Thoracic aorta (tissue), 2 donors: ENCODE measurements at regions not wholly inside any gene's neighbourhood (a gene's known extent, or its start where the extent isn't known, plus 50 kb on each side); places are given as distances from the start of the nearest gene placed in this dataset.

ENCODE experiments used
- ATAC-seq: fragments of 150-250 bp; one replicate; pipeline ENCODE4 v1.8.0; 2017; ENCODE audit warnings: low read depth; ENCODE audit not compliant: insufficient number of reproducible peaks, low FRiP score
- DNase-seq: peaks from one replicate; pipeline ENCODE4 v3.0.0-alpha.2; 2020; ENCODE audit warnings: low spot score
- H3K27ac ChIP-seq, 2 donors: fragments of 200-600 bp; sonication (generic); 1 replicate in 1 of 2; 2 replicates in 1 of 2; pipeline ENCODE4 v1.5.1; 2016; ENCODE audit warnings: mild to moderate bottlenecking in 2 of 2, moderate library complexity in 2 of 2
- H3K27me3 ChIP-seq: fragments of 200-600 bp; sonication (generic); replicated peaks from 2 replicates; pipeline ENCODE4 v1.6.0; 2016; ENCODE audit warnings: mild to moderate bottlenecking; ENCODE audit not compliant: insufficient read depth
- H3K36me3 ChIP-seq: fragments of 200-600 bp; sonication (generic); one replicate; pipeline ENCODE4 v1.5.1; 2016
- H3K4me1 ChIP-seq, 2 donors: fragments of 200-600 bp; sonication (generic); 1 replicate in 1 of 2; 2 replicates in 1 of 2; pipeline versions ENCODE4 v1.5.1 to v1.6.0; 2016; ENCODE audit warnings: low read depth in 2 of 2, mild to moderate bottlenecking in 1 of 2; ENCODE audit not compliant: control insufficient read depth in 1 of 2
- H3K4me3 ChIP-seq: fragments of 200-600 bp; sonication (generic); 2 replicates; pipeline ENCODE4 v1.5.1; 2016; ENCODE audit warnings: mild to moderate bottlenecking
- H3K9me3 ChIP-seq: fragments of 200-600 bp; sonication (generic); 2 replicates; pipeline ENCODE4 v1.5.1; 2016
- TF ChIP-seq, protein P1 (sequence below): fragments of 200-600 bp; sonication (generic); IDR thresholded peaks from one replicate; pipeline ENCODE4 v1.5.1; 2019; ENCODE audit warnings: antibody characterized with exemption

DNA sequence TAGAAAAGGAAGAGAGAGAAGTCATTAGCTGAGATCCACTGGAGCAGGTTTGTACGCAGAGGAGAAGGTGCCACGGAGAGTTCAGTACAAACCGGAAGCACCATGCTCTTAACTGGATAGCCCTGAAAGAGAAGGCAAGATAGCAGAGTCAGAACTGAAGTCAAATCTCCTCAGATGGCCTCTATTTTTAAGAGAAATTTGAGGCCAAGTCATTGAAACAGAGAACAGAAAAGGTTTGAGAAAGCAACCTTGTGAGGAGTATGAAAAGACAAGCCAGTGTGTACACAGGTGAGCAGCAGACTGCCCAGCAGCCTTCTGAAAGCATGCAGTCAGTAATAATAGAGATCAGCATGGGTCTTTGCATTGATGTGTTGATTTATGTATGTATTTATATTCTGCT lies 66.1 kb upstream of the SPRED1 start:
- H3K9me3 ChIP-seq = no peaks in the 10 kb centered on the region
- no peak for ATAC-seq
- no peaks in the 10 kb centered on the region for H3K36me3 ChIP-seq
- TF ChIP-seq, protein P1, sequence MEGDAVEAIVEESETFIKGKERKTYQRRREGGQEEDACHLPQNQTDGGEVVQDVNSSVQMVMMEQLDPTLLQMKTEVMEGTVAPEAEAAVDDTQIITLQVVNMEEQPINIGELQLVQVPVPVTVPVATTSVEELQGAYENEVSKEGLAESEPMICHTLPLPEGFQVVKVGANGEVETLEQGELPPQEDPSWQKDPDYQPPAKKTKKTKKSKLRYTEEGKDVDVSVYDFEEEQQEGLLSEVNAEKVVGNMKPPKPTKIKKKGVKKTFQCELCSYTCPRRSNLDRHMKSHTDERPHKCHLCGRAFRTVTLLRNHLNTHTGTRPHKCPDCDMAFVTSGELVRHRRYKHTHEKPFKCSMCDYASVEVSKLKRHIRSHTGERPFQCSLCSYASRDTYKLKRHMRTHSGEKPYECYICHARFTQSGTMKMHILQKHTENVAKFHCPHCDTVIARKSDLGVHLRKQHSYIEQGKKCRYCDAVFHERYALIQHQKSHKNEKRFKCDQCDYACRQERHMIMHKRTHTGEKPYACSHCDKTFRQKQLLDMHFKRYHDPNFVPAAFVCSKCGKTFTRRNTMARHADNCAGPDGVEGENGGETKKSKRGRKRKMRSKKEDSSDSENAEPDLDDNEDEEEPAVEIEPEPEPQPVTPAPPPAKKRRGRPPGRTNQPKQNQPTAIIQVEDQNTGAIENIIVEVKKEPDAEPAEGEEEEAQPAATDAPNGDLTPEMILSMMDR = no peak
- no peak overlapping the region for H3K4me3 ChIP-seq
- H3K27me3 ChIP-seq = no peaks in the 10 kb centered on the region
- no peak overlapping the region for H3K27ac ChIP-seq
- DNase-seq = no peak
- no peaks in the 10 kb centered on the region for H3K4me1 ChIP-seq

DNA sequence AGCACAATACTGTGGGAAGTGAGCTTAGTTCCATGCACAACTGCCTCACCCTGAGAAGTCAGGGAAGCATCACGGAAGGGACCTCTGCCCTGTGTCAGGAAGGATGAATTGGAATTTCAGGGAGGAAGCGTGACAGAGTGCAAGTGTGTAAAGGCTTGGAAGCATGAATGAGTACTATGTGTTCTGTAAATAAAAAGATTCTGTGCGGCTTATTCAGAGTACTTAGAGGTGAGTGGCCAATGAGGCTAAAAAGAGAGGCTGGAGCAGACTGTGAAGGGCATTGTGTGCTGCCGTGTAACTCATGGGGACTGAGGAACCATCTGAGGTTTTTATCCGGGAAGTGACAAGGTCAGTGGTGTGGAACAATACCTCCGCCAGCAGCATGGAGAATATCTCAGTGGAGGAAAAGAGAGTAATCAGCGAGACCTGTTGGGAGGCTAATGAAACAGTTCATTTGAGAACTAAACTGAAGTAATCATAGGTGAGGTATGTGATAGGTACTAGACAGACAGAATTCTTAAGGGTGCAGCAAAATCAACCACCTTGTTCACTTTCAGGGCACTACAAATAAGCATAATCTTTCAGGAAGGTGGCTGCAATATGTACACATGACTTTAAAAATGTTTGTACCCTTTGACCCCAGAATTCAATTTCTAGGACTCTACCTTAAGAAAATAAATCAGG lies 64.9 kb upstream of the SPRED1 start:
- no peak for ATAC-seq
- H3K27me3 ChIP-seq = no peaks in the 10 kb centered on the region
- TF ChIP-seq, protein P1 = no peak

DNA sequence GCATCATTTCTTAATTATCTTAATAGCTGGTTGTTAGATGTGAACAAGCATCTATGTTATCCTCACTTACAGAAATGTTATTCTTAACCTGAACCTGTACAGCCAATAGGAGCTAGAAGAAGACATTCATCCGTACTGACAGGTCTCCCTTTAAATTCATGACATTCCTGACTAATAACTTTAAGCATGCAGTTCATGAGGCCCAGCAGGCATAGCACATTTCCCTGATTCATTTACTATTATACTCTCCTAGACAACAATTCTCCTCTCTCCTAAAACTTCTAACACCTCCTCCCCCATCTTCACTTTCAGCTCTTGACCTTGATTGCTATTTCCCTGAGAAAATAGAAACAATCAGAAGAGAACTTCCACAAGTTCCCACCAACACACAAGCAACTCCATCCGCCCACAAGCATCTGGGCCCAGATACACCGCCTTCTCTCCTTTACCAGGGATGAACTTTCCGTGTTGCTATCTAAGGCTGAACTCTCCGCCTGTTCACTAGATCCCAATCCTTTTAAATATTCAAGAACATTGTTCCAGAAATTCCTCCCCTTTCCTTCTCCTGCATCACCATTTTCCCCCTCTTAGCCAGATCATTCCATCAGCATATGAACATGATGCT lies 62.9 kb upstream of the SPRED1 start:
- Histone ChIP-seq H3K4me3 (no peak overlapping the region), H3K4me1 (no peaks in the 10 kb centered on the region), H3K36me3 (no peaks in the 10 kb centered on the region), H3K27me3 (no peaks in the 10 kb centered on the region), H3K27ac (no peak overlapping the region), H3K9me3 (no peaks in the 10 kb centered on the region)
- DNase-seq (no peak), ATAC-seq (no peak)
- TF ChIP-seq, protein P1 = no peak

More for the DNA sequence above, 64.9 kb upstream of the SPRED1 start:
- no peak overlapping the region for H3K4me3 ChIP-seq
- no peaks in the 10 kb centered on the region for H3K4me1 ChIP-seq
- H3K27ac ChIP-seq = no peak overlapping the region
- no peaks in the 10 kb centered on the region for H3K9me3 ChIP-seq
- H3K36me3 ChIP-seq = no peaks in the 10 kb centered on the region
- no peak for DNase-seq

DNA sequence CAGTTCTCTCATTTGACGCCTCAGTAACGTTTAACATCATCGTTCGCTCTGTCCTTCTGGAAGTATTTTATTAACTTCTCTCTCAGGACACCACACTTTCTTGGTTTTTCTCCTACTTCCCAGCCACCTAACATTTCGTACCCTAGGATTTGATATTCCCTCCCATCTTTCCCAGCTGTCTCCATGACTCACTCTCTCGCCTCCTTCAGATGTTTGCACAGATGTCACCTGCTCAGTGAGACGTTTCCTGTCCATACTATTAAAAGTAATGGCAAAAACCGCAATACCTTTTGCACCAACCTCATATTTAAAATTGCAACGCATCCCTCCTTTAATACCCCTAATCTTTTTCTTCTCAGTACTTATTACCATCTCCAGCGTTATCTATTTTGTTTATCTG lies 62.1 kb upstream of the SPRED1 start:
- ATAC-seq (no peak), DNase-seq (no peak)
- Histone ChIP-seq H3K36me3 (no peaks in the 10 kb centered on the region), H3K9me3 (no peaks in the 10 kb centered on the region), H3K4me1 (no peaks in the 10 kb centered on the region), H3K27me3 (no peaks in the 10 kb centered on the region), H3K4me3 (no peak overlapping the region), H3K27ac (no peak overlapping the region)
- TF ChIP-seq, protein P1 = no peak

DNA sequence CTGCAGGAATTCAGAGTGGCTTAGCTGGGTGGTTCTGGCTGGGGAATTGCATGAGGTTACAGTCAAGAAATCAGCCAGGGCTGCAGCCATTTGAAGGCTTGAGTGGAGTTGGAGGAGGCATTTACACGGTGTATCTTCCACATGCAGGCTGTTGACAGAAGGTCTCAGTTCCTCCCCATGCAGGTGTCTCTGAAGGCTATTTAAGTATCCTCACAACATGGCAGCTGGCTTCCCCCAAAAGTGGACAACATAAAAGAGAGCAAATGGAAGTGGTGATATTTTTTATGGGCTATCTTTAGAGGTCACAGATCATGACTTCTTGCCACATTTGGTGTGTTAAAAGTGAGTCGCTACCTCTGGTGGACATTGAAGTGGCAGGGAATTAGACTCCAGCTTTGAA lies 60.1 kb upstream of the SPRED1 start:
- no peak overlapping the region for H3K27ac ChIP-seq
- no peaks in the 10 kb centered on the region for H3K9me3 ChIP-seq
- TF ChIP-seq, protein P1 = no peak
- no peak overlapping the region for H3K4me3 ChIP-seq
- H3K4me1 ChIP-seq = no peaks in the 10 kb centered on the region
- H3K27me3 ChIP-seq = no peaks in the 10 kb centered on the region
- H3K36me3 ChIP-seq = no peaks in the 10 kb centered on the region
- DNase-seq (no peak), ATAC-seq (no peak)
